ENCODE measurements at regions not wholly inside any gene's neighbourhood (a gene's known extent, or its start where the extent isn't known, plus 50 kb on each side); places are given as distances from the start of the nearest gene placed in this dataset.
"Not testable (repeated sequence)": the region's sequence is repeated elsewhere in the genome, so short reads cannot be mapped to it uniquely, and the experiment has no call there.

DNA sequence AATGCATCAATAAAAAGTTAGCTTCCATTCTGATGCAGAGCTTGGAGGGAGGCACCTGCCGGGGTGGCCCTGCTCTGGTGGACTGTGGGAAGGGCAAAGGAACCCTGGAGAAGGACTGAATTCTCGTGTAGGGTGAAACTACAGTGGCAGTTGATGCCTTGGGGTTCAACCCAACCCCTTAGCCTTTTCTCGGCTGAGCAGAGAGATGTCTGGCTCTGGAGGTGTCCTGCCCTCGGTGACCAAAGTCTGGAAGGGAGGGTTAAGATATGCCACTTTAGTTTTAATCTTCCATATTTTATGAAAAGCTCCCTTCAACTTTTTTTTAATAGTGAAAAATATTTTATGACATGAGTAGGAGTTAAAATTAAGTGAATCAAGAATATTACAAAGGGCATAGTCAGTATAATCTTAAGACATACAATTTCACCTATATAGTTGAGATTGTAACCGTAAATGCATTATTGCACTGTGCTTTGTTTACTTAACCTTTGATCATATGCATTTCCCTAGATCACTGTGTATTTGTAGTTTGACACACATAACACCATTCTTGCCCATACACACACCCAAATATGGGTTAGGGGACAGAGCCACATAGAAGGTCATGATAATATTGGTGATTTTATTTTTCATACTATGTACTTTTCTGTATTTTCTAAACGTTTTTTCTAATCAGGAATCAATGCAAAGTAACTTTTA is 179.6 kb downstream of the MCHR2 start:
- TF ChIP-seq CTCF (IDR thresholded peaks at IDR 0.05) = no peak

GRCh38 chr6:99816795-99817194 is 177.2 kb downstream of the MCHR2 start:
- H3K4me3 ChIP-seq = no peak overlapping the region
- no peak overlapping the region for H3K27ac ChIP-seq
- no peak for DNase-seq (ENCODE audit: low spot score)
- no peak for TF ChIP-seq CTCF (IDR thresholded peaks at IDR 0.05)

More for the DNA sequence above, 179.6 kb downstream of the MCHR2 start:
- no peak overlapping the region for H3K27ac ChIP-seq
- no peak for DNase-seq (ENCODE audit: low spot score)
- H3K4me3 ChIP-seq = no peak overlapping the region

- Histone ChIP-seq H3K27ac (no peak overlapping the region), H3K4me3 (no peak overlapping the region)
- TF ChIP-seq CTCF (IDR thresholded peaks at IDR 0.05) = no peak
- DNase-seq (ENCODE audit: low spot score) = no peak
Measured at GRCh38 chr6:99818161-99818560, 175.9 kb downstream of the MCHR2 start.

DNA sequence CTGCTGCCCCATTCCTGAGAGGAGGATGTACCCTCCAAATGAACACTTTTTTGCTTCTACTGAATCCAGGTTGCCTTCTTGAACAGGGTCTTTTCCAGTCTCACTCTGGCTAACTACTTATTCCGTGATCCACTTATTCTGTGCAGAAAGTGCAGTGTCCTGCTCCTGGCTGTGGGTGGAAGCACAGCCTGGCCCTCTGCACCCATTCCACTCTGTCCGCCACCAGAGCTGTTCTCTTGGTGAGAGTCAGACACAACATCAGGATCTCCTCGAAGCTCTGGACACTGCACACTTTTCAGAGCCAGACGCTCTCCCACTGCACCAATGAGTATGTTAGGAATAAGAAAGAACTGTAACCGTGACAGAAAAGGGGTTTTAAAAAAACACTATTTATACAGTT is 174.2 kb downstream of the MCHR2 start:
- Histone ChIP-seq H3K27ac (no peak overlapping the region), H3K4me3 (no peak overlapping the region)
- no peak for TF ChIP-seq CTCF (IDR thresholded peaks at IDR 0.05)
- DNase-seq (ENCODE audit: low spot score) = no peak

DNA sequence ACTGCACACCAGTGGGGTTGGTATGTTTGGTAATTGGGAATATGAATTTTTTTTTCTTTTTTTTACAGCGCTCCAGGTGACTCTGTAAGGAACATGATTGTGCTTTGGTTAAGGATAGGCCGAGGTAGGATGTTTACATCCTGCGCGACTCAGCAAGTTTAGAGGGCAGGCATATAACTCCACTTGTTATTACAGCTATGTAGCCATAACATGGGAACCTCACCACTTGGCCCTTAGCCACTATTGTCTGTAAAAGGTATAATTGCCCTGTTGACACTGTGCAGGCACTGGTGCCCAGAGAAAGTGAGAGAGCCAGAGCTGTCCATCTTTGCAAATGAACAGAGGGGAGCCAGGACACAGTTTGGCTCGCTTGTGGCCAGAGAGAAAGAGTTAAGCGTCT is 172.9 kb downstream of the MCHR2 start:
- TF ChIP-seq CTCF (IDR thresholded peaks at IDR 0.05) = no peak
- H3K27ac ChIP-seq = no peak overlapping the region
- no peak for DNase-seq (ENCODE audit: low spot score)
- no peak overlapping the region for H3K4me3 ChIP-seq

DNA sequence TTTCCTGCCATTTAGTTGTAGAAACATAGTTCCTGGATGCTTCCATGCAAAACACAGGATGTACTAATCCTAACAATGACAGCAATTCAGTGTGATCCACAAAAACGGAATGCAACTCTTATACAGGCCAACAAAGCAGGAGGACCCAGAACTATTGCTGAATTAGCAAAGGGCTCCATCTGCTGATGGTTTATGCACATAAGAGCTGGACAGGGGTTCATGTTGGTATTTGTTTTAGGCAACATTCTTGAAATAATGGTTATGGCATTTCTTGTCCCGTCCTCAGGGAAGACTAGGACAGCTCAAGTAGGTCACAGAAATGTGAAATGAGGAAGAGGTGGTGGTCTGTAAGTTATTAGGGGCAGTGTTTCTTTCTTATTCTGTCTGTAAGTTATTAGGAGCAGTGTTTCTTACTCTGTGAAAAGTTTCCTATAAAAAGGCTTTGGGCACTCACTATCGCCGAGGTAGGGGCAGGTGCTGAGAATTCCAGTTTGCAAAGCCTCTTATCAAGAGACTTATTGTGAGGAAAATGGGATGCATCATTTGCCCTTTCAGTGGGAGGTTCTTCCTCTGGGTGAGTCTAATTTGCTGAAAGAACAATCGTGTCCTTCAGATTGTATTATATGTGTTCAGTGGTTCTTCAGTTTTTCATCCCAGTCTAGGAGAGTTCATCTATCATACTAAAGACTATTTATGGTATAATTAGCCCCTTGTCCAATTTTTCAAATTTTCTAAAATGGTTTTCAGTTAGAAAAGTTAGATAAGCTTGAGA is 171.1 kb downstream of the MCHR2 start:
- DNase-seq (ENCODE audit: low spot score) = no peak
- Histone ChIP-seq H3K4me3 (no peak overlapping the region), H3K27ac (no peak overlapping the region)
- no peak for TF ChIP-seq CTCF (IDR thresholded peaks at IDR 0.05)

GRCh38 chr6:99823513-99824235 is 170.3 kb downstream of the MCHR2 start:
- not testable (repeated sequence) for DNase-seq (ENCODE audit: low spot score); H3K4me3 ChIP-seq; H3K27ac ChIP-seq

All from coronary artery (tissue), 2 donors.